HG03066 (cell line): ENCODE measurements at regions not wholly inside any gene's neighbourhood (a gene's known extent, or its start where the extent isn't known, plus 50 kb on each side); places are given as distances from the start of the nearest gene placed in this dataset.
"Not testable (repeated sequence)": the region's sequence is repeated elsewhere in the genome, so short reads cannot be mapped to it uniquely, and the experiment has no call there.

Source experiments
- ATAC-seq: cut with Tn5 transposase; IDR thresholded peaks from one replicate; pipeline ENCODE4 v1.9.1; 2021; ENCODE audit warnings: low read depth; ENCODE audit not compliant: unreplicated experiment

DNA sequence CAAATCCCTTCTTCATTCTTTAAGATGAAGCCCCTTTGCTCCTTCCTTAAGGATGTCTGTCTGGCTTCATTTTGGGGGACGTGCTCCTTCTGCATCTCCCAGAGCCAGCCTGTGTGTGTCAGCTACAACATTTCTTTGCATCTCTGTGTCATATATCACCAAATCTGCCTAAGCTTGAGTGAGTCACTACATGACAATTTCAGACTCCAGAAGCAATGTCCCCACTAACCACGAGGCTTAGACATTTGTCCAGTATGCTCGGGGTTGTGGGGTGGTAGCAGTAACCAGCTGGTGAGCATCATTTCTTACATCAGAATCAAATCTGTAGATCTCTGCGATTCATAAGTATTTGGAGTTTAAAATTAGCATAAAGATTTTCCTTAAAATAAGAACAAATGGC lies 54.1 kb upstream of the USP14 start:
- not testable (repeated sequence) for ATAC-seq

DNA sequence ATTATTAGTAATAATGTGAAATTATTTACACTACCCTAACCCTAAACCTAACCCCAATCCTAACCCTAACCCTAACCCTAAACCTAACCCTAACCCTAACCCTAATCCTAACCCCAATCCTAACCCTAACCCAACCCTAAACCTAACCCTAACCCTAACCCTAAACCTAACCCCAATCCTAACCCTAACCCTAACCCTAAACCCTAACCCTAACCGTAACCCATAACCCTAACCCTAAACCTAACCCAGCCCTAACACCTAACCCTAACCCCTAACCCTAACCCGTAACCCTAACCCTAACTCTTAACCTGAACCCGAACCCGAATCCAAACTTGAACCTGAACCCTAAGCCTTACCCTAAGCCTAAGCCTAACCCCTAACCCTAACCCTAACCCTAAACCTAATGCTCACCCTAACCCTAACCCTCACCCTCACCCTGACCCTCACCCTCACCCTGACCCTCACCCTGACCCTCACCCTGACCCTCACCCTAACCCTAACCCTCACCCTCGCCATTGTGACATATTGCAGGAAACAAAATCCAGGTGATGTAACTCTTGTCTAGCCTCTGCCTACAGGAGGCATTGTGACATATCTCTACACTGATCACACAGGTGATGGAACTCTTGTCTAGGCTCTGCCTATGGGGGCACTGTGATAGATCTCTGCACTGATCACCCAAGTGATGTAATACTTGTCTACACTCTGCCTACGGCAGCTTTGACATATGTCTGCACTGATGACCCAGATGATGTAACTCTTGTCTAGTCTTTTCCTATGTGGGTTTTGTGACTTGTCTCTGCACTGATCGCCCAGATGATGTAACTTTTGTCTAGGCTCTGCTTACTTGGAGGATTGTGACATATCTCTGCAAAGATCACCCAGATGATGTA lies 53.0 kb upstream of the USP14 start:
- ATAC-seq, result not testable (repeated sequence)

DNA sequence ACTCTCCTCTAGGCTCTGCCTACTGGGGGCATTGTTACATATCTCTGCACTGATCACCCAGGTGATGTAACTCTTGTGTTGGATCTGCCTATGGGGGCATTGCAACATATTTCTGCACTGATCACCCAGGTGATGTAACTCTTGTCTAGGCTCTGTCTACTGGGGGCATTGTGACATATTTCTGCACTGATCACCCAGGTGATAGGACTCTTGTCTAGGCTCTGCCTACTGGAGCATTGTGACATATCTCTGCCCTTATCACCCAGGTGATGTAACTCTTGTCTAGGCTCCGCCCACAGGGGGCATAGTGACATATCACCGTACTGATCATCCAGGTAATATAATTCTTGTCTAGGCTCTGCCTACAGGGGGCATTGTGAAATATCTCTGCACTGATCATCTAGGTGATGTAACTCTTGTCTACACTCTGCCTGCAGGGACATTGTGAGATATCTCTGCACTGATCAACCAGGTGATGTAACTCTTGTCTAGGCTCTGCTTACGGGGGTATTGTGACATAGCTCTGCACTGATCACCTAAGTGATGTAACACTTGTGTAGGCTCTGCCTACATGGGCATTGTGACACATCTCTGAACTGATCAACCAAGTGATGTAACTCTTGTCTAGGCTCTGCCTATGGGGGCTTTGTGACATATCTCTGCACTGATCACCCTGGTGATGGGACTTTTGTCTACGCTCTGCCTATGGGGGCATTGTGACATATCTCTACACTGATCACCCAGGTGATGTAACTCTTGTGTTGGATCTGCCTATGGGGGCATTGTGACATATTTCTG lies 52.1 kb upstream of the USP14 start:
- not testable (repeated sequence) for ATAC-seq

DNA sequence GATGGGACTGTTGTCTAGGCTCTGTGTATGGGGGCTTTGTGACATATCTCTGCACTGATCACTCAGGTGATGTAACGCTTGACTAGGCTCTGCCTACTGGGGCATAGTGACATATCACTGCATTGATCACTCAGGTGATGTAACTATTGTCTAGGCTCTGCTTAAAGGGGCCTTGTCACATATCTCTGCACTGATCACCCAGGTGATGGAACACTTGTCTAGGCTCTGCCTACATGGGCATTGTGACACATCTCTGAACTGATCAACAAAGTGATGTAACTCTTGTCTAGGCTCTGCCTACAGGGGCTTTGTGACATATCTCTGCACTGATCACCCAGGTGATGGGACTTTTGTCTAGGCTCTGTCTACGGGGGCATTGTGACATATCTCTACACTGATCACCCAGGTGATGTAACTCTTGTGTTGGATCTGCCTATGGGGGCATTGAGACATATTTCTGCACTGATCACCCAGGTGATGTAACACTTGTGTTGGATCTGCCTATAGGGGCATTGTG lies 51.4 kb upstream of the USP14 start:
- not testable (repeated sequence) for ATAC-seq

DNA sequence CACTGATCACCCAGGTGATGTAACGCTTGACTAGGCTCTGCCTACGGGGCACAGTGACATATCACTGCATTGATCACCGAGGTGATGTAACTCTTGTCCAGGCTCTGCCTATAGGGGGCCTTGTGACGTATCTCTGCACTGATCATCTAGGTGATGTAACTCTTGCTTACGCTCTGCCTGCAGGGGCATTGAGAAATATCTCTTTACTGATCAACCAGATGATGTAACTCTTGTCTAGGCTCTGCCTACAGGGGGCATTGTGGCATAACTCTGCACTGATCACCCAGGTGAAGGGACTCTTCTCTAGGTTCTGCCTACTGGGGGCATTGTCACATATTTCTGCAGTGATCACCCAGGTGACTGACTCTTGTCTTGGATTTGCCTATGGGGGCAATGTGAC lies 50.9 kb upstream of the USP14 start:
- ATAC-seq, result not testable (repeated sequence)

DNA sequence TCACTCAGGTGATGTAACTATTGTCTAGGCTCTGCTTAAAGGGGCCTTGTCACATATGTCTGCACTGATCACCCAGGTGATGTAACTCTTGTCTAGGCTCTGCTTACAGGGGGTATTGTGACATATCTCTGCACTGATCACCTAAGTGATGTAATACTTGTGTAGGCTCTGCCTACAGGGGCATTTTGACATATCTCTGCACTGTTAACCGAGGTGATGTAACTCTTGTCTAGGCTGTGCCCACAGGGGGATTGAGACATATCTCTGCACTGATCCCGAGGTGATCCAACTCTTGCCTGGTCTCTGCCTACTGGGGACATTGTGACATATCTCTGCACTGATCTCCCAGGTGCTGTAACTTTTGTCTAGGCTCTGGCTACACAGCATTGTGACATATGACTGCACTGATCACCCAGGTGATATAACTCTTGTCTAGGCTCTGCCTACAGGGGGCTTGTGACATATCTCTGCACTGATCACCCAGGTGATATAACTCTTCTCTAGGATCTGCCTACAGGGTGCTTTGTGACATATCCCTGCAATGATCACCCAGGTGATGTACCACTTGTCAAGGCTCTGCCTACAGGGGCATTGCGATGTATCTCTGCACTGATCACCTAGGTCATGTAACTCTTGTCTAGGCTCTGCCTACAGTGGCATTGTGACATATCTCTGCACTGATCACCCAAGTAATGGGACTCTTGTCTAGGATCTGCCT lies 50.3 kb upstream of the USP14 start:
- peak; percentile 40 for ATAC-seq
